Fibroblast of lung (primary cell): ENCODE measurements at regions not wholly inside any gene's neighbourhood (a gene's known extent, or its start where the extent isn't known, plus 50 kb on each side); places are given as distances from the start of the nearest gene placed in this dataset.

Source experiments
- DNase-seq, 2 donors: peaks; one replicate each; pipeline versions ENCODE4 v3.0.0 to v3.0.0-alpha.2; 2010; ENCODE audit warnings: low read depth in 2 of 2
- H2AFZ ChIP-seq: 2 replicates; pipeline ENCODE4 v1.5.1; 2012; ENCODE audit warnings: low read length, control low read depth, inconsistent platforms
- H3K27ac ChIP-seq: 2 replicates; pipeline ENCODE4 v1.5.1; 2011; ENCODE audit warnings: low read length, control low read depth; ENCODE audit not compliant: insufficient read depth
- H3K27me3 ChIP-seq: 2 replicates; pipeline ENCODE4 v1.5.1; 2011; ENCODE audit warnings: mild to moderate bottlenecking, low read length; ENCODE audit not compliant: control insufficient read depth, insufficient read depth
- H3K36me3 ChIP-seq: 2 replicates; pipeline ENCODE4 v1.5.1; 2011; ENCODE audit warnings: low read length; ENCODE audit not compliant: control insufficient read depth, insufficient read depth
- H3K4me1 ChIP-seq: 2 replicates; pipeline ENCODE4 v1.5.1; 2011; ENCODE audit warnings: low read length; ENCODE audit not compliant: control insufficient read depth, insufficient read depth; ENCODE audit errors: extremely low read depth
- H3K4me2 ChIP-seq: 2 replicates; pipeline ENCODE4 v1.5.1; 2011; ENCODE audit warnings: low read length, control low read depth; ENCODE audit not compliant: insufficient read depth; ENCODE audit errors: extremely low read depth
- H3K4me3 ChIP-seq, 4 experiments: fragments of 200-600 bp in 1 of 4; sonication (generic) in 1 of 4; replicated peaks in 1 of 4; 2 replicates each; pipeline ENCODE4 v1.5.1; 2011 to 2016; ENCODE audit warnings: low read length in 4 of 4, low read depth in 3 of 4, mild to moderate bottlenecking in 3 of 4, control low read depth in 2 of 4, inconsistent platforms in 1 of 4, mixed read lengths in 1 of 4; ENCODE audit not compliant: insufficient read depth in 1 of 4; ENCODE audit errors: control extremely low read depth in 1 of 4
- H3K79me2 ChIP-seq: 2 replicates; pipeline ENCODE4 v1.5.1; 2012; ENCODE audit warnings: mild to moderate bottlenecking, low read length, inconsistent platforms; ENCODE audit not compliant: control insufficient read depth, insufficient read depth
- H3K9ac ChIP-seq: 2 replicates; pipeline ENCODE4 v1.5.1; 2011; ENCODE audit warnings: mild to moderate bottlenecking, low read length, control low read depth; ENCODE audit not compliant: insufficient read depth
- H3K9me3 ChIP-seq: 2 replicates; pipeline ENCODE4 v1.5.1; 2012; ENCODE audit warnings: low read depth, low read length; ENCODE audit not compliant: control insufficient read depth, insufficient read depth
- H4K20me1 ChIP-seq: 2 replicates; pipeline ENCODE4 v1.5.1; 2011; ENCODE audit warnings: low read length; ENCODE audit not compliant: control insufficient read depth, insufficient read depth; ENCODE audit errors: extremely low read depth
- CTCF ChIP-seq, 2 donors: IDR thresholded peaks in 1 of 2; conservative IDR thresholded peaks in 1 of 2; 1 replicate in 1 of 2; 2 replicates in 1 of 2; pipeline ENCODE4 v1.5.1; 2011 to 2012; ENCODE audit warnings: low read length in 2 of 2, control low read depth in 1 of 2, inconsistent platforms in 1 of 2, low read depth in 1 of 2, mild to moderate bottlenecking in 1 of 2
- EZH2 ChIP-seq: IDR thresholded peaks from 2 replicates; pipeline ENCODE4 v1.5.1; 2012; ENCODE audit warnings: low read length, control low read depth, mild to moderate bottlenecking; ENCODE audit errors: missing control alignments

- H4K20me1 ChIP-seq: no peaks in the 10 kb centered on the region
- H3K4me1 ChIP-seq: no peaks in the 10 kb centered on the region
- TF ChIP-seq CTCF (conservative IDR thresholded peaks at IDR 0.05 in 1 of 2, IDR thresholded peaks at IDR 0.05 in 1 of 2; ENCODE audit: low read depth in 1 of 2, low read length in 2 of 2) (no peak), EZH2 (no peak)
- H3K4me3 ChIP-seq: no peak overlapping the region
- no peaks in the 10 kb centered on the region for H3K36me3 ChIP-seq
- H3K27me3 ChIP-seq: no peaks in the 10 kb centered on the region
- H3K27ac ChIP-seq: no peak overlapping the region
- DNase-seq: no peak
- no peak overlapping the region for H3K9ac ChIP-seq
- no peaks in the 10 kb centered on the region for H3K79me2 ChIP-seq
- no peaks in the 10 kb centered on the region for H3K9me3 ChIP-seq
- H3K4me2 ChIP-seq: no peak overlapping the region
- no peak overlapping the region for H2AFZ ChIP-seq
Measured at GRCh38 chr2:16117791-16118610, 177.7 kb downstream of the MYCN start.

GRCh38 chr2:16117021-16117700 lies 176.8 kb downstream of the MYCN start:
- Histone ChIP-seq H3K27me3 (no peaks in the 10 kb centered on the region), H3K4me1 (no peaks in the 10 kb centered on the region)
- no peak for TF ChIP-seq CTCF (conservative IDR thresholded peaks at IDR 0.05 in 1 of 2, IDR thresholded peaks at IDR 0.05 in 1 of 2; ENCODE audit: low read depth in 1 of 2, low read length in 2 of 2)
- no peak for TF ChIP-seq EZH2

GRCh38 chr2:16115881-16116830 lies 175.8 kb downstream of the MYCN start:
- Histone ChIP-seq H3K79me2 (no peaks in the 10 kb centered on the region), H3K36me3 (no peaks in the 10 kb centered on the region), H3K27ac (no peak overlapping the region), H3K4me1 (no peaks in the 10 kb centered on the region), H3K9ac (no peak overlapping the region), H3K4me2 (no peak overlapping the region), H2AFZ (no peak overlapping the region), H3K4me3 (no peak overlapping the region), H3K27me3 (no peaks in the 10 kb centered on the region), H4K20me1 (no peaks in the 10 kb centered on the region), H3K9me3 (no peaks in the 10 kb centered on the region)
- TF ChIP-seq CTCF (conservative IDR thresholded peaks at IDR 0.05 in 1 of 2, IDR thresholded peaks at IDR 0.05 in 1 of 2; ENCODE audit: low read depth in 1 of 2, low read length in 2 of 2) (no peak), EZH2 (no peak)
- DNase-seq: no peak

More at GRCh38 chr2:16117021-16117700, 176.8 kb downstream of the MYCN start:
- H4K20me1 ChIP-seq: no peaks in the 10 kb centered on the region
- no peak overlapping the region for H3K4me2 ChIP-seq
- no peak overlapping the region for H3K27ac ChIP-seq
- H3K4me3 ChIP-seq: no peak overlapping the region
- DNase-seq: no peak
- no peaks in the 10 kb centered on the region for H3K79me2 ChIP-seq
- no peaks in the 10 kb centered on the region for H3K9me3 ChIP-seq
- no peak overlapping the region for H2AFZ ChIP-seq
- H3K9ac ChIP-seq: no peak overlapping the region
- H3K36me3 ChIP-seq: no peaks in the 10 kb centered on the region
